GM19463 (cell line): ENCODE measurements at regions not wholly inside any gene's neighbourhood (a gene's known extent, or its start where the extent isn't known, plus 50 kb on each side); places are given as distances from the start of the nearest gene placed in this dataset.
"Not testable (repeated sequence)": the region's sequence is repeated elsewhere in the genome, so short reads cannot be mapped to it uniquely, and the experiment has no call there.

Source experiments
- ATAC-seq: cut with Tn5 transposase; IDR thresholded peaks from one replicate; pipeline ENCODE4 v1.9.1; 2021; ENCODE audit warnings: mild to moderate bottlenecking, moderate library complexity; ENCODE audit not compliant: unreplicated experiment

- ATAC-seq = no peak
These were observed 113.8 kb upstream of the ITGB1 start for GRCh38 chr10:33071857-33072256.

GRCh38 chr10:33070101-33070500 lies 112.1 kb upstream of the ITGB1 start:
- no peak for ATAC-seq

GRCh38 chr10:33067917-33068316 lies 109.9 kb upstream of the ITGB1 start:
- no peak for ATAC-seq

- ATAC-seq = no peak
These were observed 109.5 kb upstream of the ITGB1 start for GRCh38 chr10:33067481-33067880.

- ATAC-seq = no peak
These were observed 108.7 kb upstream of the ITGB1 start for GRCh38 chr10:33066558-33067236.

GRCh38 chr10:33065111-33065510 lies 107.1 kb upstream of the ITGB1 start:
- ATAC-seq = no peak

GRCh38 chr10:33064706-33065105 lies 106.7 kb upstream of the ITGB1 start:
- ATAC-seq = no peak

- no peak for ATAC-seq
These were observed 99.6 kb upstream of the ITGB1 start for GRCh38 chr10:33057620-33058019.

- ATAC-seq = no peak
These were observed 99.0 kb upstream of the ITGB1 start for GRCh38 chr10:33056828-33057596.

GRCh38 chr10:33055625-33056024 lies 97.6 kb upstream of the ITGB1 start:
- no peak for ATAC-seq

- ATAC-seq = no peak
These were observed 95.1 kb upstream of the ITGB1 start for GRCh38 chr10:33052915-33053810.

- ATAC-seq = no peak
These were observed 94.3 kb upstream of the ITGB1 start for GRCh38 chr10:33052263-33052875.

- not testable (repeated sequence) for ATAC-seq
These were observed 92.2 kb upstream of the ITGB1 start for GRCh38 chr10:33049963-33050920.

- no peak for ATAC-seq
These were observed 90.2 kb upstream of the ITGB1 start for GRCh38 chr10:33048223-33048622.

GRCh38 chr10:33047655-33048054 lies 89.6 kb upstream of the ITGB1 start:
- ATAC-seq = no peak

- ATAC-seq = no peak
These were observed 88.8 kb upstream of the ITGB1 start for GRCh38 chr10:33046792-33047191.

- no peak for ATAC-seq
These were observed 87.4 kb upstream of the ITGB1 start for GRCh38 chr10:33045421-33045820.

GRCh38 chr10:33042565-33042964 lies 84.5 kb upstream of the ITGB1 start:
- no peak for ATAC-seq

GRCh38 chr10:33041783-33042437 lies 83.9 kb upstream of the ITGB1 start:
- ATAC-seq = no peak
